ENCODE measurements at regions not wholly inside any gene's neighbourhood (a gene's known extent, or its start where the extent isn't known, plus 50 kb on each side); places are given as distances from the start of the nearest gene placed in this dataset.
A peak's percentile ranks its signal among the peaks of the same experiment; 100 is the strongest.

- Histone ChIP-seq H3K4me2 (ENCODE audit: extremely low read depth, insufficient read depth, low read length) (no peak overlapping the region), H3K4me1 (ENCODE audit: control insufficient read depth, extremely low read depth, insufficient read depth, low read length) (no peaks in the 10 kb centered on the region), H3K79me2 (ENCODE audit: control insufficient read depth, insufficient read depth, low read length) (no peaks in the 10 kb centered on the region), H3K27me3 (ENCODE audit: control insufficient read depth, insufficient read depth, low read length) (no peaks in the 10 kb centered on the region), H2AFZ (ENCODE audit: low read length) (no peak overlapping the region), H3K4me3 (replicated peaks in 1 of 4; ENCODE audit: control extremely low read depth in 1 of 4, insufficient read depth in 1 of 4, low read depth in 3 of 4, low read length in 4 of 4) (no peak overlapping the region), H4K20me1 (ENCODE audit: control insufficient read depth, extremely low read depth, insufficient read depth, low read length) (no peaks in the 10 kb centered on the region), H3K36me3 (ENCODE audit: control insufficient read depth, insufficient read depth, low read length) (no peaks in the 10 kb centered on the region), H3K9ac (ENCODE audit: insufficient read depth, low read length) (no peak overlapping the region), H3K9me3 (ENCODE audit: control insufficient read depth, insufficient read depth, low read depth, low read length) (no peaks in the 10 kb centered on the region), H3K27ac (ENCODE audit: insufficient read depth, low read length) (no peak overlapping the region)
- TF ChIP-seq EZH2 (IDR thresholded peaks at IDR 0.05; ENCODE audit: low read length, missing control alignments): no peak
- TF ChIP-seq, protein P1, sequence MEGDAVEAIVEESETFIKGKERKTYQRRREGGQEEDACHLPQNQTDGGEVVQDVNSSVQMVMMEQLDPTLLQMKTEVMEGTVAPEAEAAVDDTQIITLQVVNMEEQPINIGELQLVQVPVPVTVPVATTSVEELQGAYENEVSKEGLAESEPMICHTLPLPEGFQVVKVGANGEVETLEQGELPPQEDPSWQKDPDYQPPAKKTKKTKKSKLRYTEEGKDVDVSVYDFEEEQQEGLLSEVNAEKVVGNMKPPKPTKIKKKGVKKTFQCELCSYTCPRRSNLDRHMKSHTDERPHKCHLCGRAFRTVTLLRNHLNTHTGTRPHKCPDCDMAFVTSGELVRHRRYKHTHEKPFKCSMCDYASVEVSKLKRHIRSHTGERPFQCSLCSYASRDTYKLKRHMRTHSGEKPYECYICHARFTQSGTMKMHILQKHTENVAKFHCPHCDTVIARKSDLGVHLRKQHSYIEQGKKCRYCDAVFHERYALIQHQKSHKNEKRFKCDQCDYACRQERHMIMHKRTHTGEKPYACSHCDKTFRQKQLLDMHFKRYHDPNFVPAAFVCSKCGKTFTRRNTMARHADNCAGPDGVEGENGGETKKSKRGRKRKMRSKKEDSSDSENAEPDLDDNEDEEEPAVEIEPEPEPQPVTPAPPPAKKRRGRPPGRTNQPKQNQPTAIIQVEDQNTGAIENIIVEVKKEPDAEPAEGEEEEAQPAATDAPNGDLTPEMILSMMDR (conservative IDR thresholded peaks at IDR 0.05 in 1 of 2, IDR thresholded peaks at IDR 0.05 in 1 of 2; ENCODE audit: low read depth in 1 of 2, low read length in 2 of 2): no peak
- no peak for DNase-seq (ENCODE audit: low read depth in 2 of 2)
Observed at GRCh38 chr3:144129536-144130214, 158.1 kb downstream of the DIPK2A start.

DNA sequence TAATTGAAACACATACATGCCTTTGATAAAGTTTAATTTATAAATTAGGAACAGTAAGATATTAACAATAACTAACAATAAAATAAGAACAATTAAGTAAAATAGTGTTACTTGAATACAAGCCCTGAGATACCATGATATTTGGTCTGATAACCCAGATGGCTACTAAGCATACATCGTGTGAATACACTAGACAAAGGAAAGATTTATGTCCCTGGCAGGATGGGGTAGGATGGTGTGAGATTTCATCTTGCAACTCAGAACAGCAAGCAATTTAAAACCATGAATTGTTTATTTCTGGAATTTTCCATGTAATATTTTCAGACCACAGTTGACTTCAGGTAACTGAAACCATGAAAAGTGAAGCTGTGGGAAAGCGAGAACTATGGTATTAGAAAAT is 169.5 kb downstream of the DIPK2A start:
- Histone ChIP-seq H3K4me1 (ENCODE audit: control insufficient read depth, extremely low read depth, insufficient read depth, low read length) (peaks cover 3% of the 10 kb centered on the region), H3K79me2 (ENCODE audit: control insufficient read depth, insufficient read depth, low read length) (no peaks in the 10 kb centered on the region), H3K9me3 (ENCODE audit: control insufficient read depth, insufficient read depth, low read depth, low read length) (no peaks in the 10 kb centered on the region), H3K4me2 (ENCODE audit: extremely low read depth, insufficient read depth, low read length) (no peak overlapping the region), H3K9ac (ENCODE audit: insufficient read depth, low read length) (no peak overlapping the region), H3K27ac (ENCODE audit: insufficient read depth, low read length) (no peak overlapping the region), H2AFZ (ENCODE audit: low read length) (no peak overlapping the region), H3K4me3 (replicated peaks in 1 of 4; ENCODE audit: control extremely low read depth in 1 of 4, insufficient read depth in 1 of 4, low read depth in 3 of 4, low read length in 4 of 4) (no peak overlapping the region), H3K27me3 (ENCODE audit: control insufficient read depth, insufficient read depth, low read length) (no peaks in the 10 kb centered on the region), H4K20me1 (ENCODE audit: control insufficient read depth, extremely low read depth, insufficient read depth, low read length) (no peaks in the 10 kb centered on the region), H3K36me3 (ENCODE audit: control insufficient read depth, insufficient read depth, low read length) (no peaks in the 10 kb centered on the region)
- no peak for TF ChIP-seq EZH2 (IDR thresholded peaks at IDR 0.05; ENCODE audit: low read length, missing control alignments)
- TF ChIP-seq, protein P1 (conservative IDR thresholded peaks at IDR 0.05 in 1 of 2, IDR thresholded peaks at IDR 0.05 in 1 of 2; ENCODE audit: low read depth in 1 of 2, low read length in 2 of 2): no peak
- no peak for DNase-seq (ENCODE audit: low read depth in 2 of 2)

GRCh38 chr3:144141496-144141895 is 169.9 kb downstream of the DIPK2A start:
- Histone ChIP-seq H2AFZ (ENCODE audit: low read length) (peak overlapping the region; percentile 46), H4K20me1 (ENCODE audit: control insufficient read depth, extremely low read depth, insufficient read depth, low read length) (no peaks in the 10 kb centered on the region), H3K27me3 (ENCODE audit: control insufficient read depth, insufficient read depth, low read length) (no peaks in the 10 kb centered on the region), H3K9ac (ENCODE audit: insufficient read depth, low read length) (no peak overlapping the region), H3K4me2 (ENCODE audit: extremely low read depth, insufficient read depth, low read length) (no peak overlapping the region), H3K4me1 (ENCODE audit: control insufficient read depth, extremely low read depth, insufficient read depth, low read length) (peaks cover 3% of the 10 kb centered on the region), H3K36me3 (ENCODE audit: control insufficient read depth, insufficient read depth, low read length) (no peaks in the 10 kb centered on the region), H3K9me3 (ENCODE audit: control insufficient read depth, insufficient read depth, low read depth, low read length) (no peaks in the 10 kb centered on the region), H3K79me2 (ENCODE audit: control insufficient read depth, insufficient read depth, low read length) (no peaks in the 10 kb centered on the region), H3K27ac (ENCODE audit: insufficient read depth, low read length) (no peak overlapping the region), H3K4me3 (replicated peaks in 1 of 4; ENCODE audit: control extremely low read depth in 1 of 4, insufficient read depth in 1 of 4, low read depth in 3 of 4, low read length in 4 of 4) (no peak overlapping the region)
- TF ChIP-seq, protein P1 (conservative IDR thresholded peaks at IDR 0.05 in 1 of 2, IDR thresholded peaks at IDR 0.05 in 1 of 2; ENCODE audit: low read depth in 1 of 2, low read length in 2 of 2): no peak
- no peak for TF ChIP-seq EZH2 (IDR thresholded peaks at IDR 0.05; ENCODE audit: low read length, missing control alignments)
- DNase-seq (ENCODE audit: low read depth in 2 of 2): peak in 1 of 2 donors; percentile 20
